ENCODE measurements at regions not wholly inside any gene's neighbourhood (a gene's known extent, or its start where the extent isn't known, plus 50 kb on each side); places are given as distances from the start of the nearest gene placed in this dataset.
"Not testable (repeated sequence)": the region's sequence is repeated elsewhere in the genome, so short reads cannot be mapped to it uniquely, and the experiment has no call there.

DNA sequence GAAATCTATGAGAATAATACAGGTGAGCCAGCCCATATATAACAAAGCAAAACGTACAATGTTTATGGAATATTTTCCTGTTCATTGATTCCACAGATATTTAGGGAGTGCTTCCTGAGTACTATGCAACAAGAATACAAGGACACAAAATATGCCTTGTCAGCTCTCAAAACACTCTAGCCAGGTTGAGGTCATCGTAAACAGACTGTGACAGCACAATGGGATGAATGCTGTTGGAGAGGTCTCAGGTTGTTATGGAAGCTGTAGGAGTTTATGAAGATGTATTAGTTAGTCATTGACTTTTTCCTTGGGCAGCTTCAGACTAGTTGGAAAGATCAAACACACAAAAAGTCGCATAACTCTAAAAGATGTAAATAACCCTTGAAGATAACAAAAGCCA lies 98.1 kb upstream of the SEC22B start:
- intact Hi-C loops (cut with DNase I; ENCODE audit: low total_unique reads); H3K36me3 ChIP-seq (ENCODE audit: low read depth, missing control alignments): not testable (repeated sequence)
- WGBS, 2 donors, result no CpG with 5 or more reads among the region's 3 CpGs

DNA sequence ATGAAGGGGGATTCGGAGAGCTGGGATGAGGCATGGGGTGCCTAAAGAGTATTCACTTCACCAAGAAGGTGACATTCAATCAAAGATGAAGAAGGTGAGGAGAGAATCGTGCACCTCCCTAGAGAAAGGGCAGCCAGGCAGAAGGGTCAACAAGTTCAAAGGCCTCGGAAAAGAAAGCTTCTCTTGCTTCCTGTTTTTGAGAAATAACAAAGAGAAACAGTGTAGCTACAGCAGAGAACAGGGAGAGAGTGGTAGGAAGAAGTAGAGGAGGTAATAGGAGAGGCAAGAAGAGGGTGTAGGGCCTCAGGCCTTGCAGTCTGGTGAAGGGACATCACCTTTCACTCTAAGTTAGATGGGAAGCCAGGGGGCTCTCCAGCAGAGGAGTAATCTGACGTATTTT lies 97.0 kb upstream of the SEC22B start:
- H3K9me3 ChIP-seq; H3K27me3 ChIP-seq; DNase-seq; H3K27ac ChIP-seq; intact Hi-C loops (cut with DNase I; ENCODE audit: low total_unique reads); H3K4me1 ChIP-seq; H3K36me3 ChIP-seq (ENCODE audit: low read depth, missing control alignments); H3K4me3 ChIP-seq: not testable (repeated sequence)
- WGBS, 2 donors, result 23 to 40% methylated on average over 2 of the region's 4 CpGs

More for the DNA sequence above, 98.1 kb upstream of the SEC22B start:
- H3K27me3 ChIP-seq, H3K27ac ChIP-seq, H3K4me3 ChIP-seq, DNase-seq, H3K9me3 ChIP-seq, H3K4me1 ChIP-seq: not testable (repeated sequence)

DNA sequence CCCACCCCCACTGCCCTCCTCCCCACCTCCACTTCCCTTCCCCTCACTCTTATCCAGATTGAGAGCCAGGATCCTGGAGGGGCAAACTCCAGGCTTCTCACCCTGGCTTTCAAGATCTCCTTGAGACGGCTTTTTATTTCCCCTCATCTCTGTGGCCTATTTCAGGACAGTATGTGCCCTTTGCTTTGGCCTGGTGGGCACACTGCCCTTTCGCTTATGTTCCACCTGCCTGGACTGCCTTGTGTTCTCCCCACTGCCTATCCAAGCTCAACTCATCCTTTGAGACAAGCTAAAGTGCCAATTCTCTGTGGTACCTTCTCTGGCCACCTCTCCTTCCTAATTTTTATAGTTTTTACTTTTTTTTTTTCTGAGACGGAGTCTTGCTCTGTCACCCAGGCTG lies 95.9 kb upstream of the SEC22B start:
- DNase-seq; H3K4me3 ChIP-seq; H3K27me3 ChIP-seq; H3K4me1 ChIP-seq; H3K9me3 ChIP-seq; H3K27ac ChIP-seq; intact Hi-C loops (cut with DNase I; ENCODE audit: low total_unique reads); H3K36me3 ChIP-seq (ENCODE audit: low read depth, missing control alignments): not testable (repeated sequence)
- WGBS, 2 donors, result no CpG with 5 or more reads among the region's 3 CpGs

DNA sequence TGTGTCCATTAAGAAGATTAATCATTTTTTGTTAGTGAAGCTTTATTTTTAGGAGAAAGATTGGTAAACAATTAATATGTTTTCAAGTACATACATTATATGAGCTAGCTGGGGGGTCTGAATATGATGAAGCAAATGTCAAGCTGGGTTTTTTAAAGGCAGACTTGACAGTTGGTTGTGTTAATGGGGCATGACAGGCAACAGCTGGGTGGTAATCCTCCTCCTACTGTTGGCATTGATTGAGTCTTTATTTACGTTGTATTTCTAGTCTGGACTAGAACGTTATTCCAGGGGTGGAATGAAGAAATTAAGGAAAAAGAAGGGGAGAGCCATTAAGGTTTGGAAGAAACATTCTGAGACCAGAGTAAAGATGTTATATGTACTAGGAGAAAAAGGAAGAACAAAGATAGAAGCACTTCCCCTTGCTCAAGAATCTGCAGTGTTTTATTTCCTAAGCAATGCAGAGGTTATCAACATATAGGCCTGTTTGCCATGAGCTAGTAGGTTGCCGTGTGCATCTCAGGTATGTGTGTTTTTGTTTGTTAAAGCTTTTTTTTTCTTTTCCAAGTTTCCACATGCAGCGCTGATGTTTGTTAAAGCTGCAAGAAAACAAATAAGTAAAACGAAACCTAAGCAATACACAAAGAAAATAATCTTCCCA lies 95.4 kb upstream of the SEC22B start:
- H3K4me3 ChIP-seq; H3K4me1 ChIP-seq; H3K9me3 ChIP-seq; DNase-seq; intact Hi-C loops (cut with DNase I; ENCODE audit: low total_unique reads); H3K36me3 ChIP-seq (ENCODE audit: low read depth, missing control alignments); H3K27ac ChIP-seq; H3K27me3 ChIP-seq: not testable (repeated sequence)
- WGBS, 2 donors, result no CpG with 5 or more reads among the region's 5 CpGs

DNA sequence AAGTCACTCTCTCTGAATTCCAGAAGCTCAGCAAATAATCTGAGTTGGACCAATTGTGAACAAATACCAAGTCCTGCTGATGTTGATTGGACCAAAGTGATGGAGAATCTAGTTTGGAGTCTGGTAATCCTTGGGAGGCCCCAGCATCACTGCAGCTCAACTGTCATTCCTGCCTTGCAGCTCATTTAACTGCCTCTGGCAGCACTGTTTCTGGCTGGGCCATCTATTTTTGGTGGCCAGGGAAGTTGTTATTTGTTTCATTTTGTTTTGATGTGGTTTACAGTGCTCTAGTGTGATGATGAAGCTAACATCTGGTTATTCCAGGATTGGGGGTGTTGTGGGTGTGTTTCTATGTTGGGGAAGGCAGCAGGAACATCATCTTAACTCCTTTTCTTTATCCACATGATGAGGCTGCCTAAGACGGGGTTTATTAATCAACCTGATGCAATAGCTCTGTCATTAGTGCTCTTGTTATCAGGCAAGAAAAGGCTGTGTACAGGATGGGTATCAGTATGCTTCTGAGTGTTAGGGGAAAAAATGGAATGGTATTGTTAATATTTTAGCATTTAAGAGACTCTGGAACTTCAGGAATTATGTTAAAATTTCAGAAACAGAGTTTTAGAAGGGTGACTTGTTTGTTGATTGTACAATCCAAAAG lies 91.7 kb upstream of the SEC22B start:
- H3K36me3 ChIP-seq (ENCODE audit: low read depth, missing control alignments); DNase-seq; intact Hi-C loops (cut with DNase I; ENCODE audit: low total_unique reads); H3K9me3 ChIP-seq; H3K27ac ChIP-seq; H3K27me3 ChIP-seq; H3K4me3 ChIP-seq; H3K4me1 ChIP-seq: not testable (repeated sequence)
- no CpG with 5 or more reads among the region's 1 CpG for WGBS, 2 donors

DNA sequence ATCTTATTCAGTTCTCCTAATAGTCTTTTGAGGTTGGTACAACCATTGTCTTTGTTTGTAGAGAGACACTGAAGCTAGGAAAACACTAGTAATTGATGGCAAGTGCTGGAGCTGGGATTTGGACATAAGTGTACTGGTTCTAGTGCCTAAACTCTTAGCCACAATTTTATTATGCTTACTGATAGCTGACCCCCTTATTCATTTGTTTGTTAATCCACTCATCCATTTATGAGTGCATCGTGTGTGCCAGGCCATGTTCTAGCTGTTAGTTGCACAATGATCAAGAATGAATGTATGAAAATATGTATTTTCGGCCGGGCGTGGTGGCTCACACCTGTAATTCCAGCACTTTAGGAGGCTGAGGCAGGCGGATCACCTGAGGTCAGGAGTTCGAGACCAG lies 88.2 kb upstream of the SEC22B start:
- no CpG with 5 or more reads among the region's 6 CpGs for WGBS, 2 donors

DNA sequence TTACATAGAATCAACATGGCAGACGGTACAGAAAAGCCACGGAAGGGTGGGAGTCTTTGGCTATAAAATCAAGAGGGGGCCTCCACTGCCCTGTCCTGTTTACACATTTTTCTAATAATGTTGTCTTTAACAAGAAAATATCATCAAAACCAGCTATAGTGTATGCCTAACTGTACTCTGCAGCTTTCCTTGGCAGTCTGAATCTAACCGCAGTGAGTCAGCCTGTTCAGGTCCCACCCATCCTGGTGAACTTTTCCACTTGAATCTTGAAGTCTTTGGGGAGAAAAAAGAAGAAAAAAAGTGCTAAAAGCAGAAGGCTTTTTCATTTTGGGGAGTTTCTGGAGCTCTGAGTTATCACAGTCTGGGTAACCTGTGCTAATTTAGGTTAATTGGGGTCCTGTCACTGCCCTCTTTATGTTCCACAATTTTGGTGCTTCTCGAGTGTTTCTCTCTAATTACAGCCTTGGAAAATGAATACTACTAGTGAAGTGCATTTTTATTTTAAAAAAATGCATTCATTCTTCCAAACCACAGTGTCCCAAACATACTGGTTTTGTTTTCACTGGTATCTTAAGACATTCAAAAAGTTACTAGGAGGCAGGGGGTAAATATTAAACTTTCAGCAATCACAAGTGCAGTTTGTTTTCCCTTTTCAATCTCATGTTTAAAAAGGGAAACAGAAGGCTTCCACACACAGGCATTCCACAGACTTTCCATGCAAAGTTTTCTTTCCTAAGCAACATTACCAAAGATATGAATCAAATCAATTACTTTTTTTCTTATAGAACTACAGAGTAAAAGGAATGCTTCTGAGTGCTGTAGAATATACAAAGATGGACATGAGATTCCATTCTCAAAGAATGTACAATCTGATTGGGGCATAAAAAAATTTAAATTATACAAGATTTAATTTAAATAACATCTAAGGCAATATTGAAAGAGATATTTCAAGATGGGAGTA lies 86.8 kb upstream of the SEC22B start:
- H3K4me1 ChIP-seq; H3K27me3 ChIP-seq; H3K36me3 ChIP-seq (ENCODE audit: low read depth, missing control alignments); H3K27ac ChIP-seq; DNase-seq; H3K4me3 ChIP-seq; H3K9me3 ChIP-seq; intact Hi-C loops (cut with DNase I; ENCODE audit: low total_unique reads): not testable (repeated sequence)
- WGBS, 2 donors, result no CpG with 5 or more reads among the region's 4 CpGs

More for the DNA sequence above, 88.2 kb upstream of the SEC22B start:
- intact Hi-C loops (cut with DNase I; ENCODE audit: low total_unique reads); DNase-seq; H3K36me3 ChIP-seq (ENCODE audit: low read depth, missing control alignments); H3K27ac ChIP-seq; H3K9me3 ChIP-seq; H3K4me3 ChIP-seq; H3K27me3 ChIP-seq; H3K4me1 ChIP-seq: not testable (repeated sequence)

DNA sequence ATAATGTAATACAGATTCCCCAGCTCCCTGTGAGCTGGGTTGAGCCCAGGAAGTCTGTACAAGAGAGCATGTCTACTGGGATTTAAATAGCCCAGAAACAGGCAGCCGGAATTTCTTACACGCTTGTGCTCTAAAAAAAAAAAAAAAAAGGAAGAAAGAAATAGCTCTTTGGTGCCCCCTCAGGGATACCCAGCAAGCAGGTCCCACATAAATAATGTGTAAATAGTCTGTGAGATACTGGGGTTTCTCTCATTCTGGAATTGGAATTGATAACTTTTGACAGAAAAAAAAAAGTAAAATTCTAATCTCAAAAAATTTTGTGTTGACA lies 81.4 kb upstream of the SEC22B start:
- H3K4me1 ChIP-seq; H3K9me3 ChIP-seq; H3K4me3 ChIP-seq; H3K36me3 ChIP-seq (ENCODE audit: low read depth, missing control alignments); H3K27me3 ChIP-seq; DNase-seq; intact Hi-C loops (cut with DNase I; ENCODE audit: low total_unique reads); H3K27ac ChIP-seq: not testable (repeated sequence)
- WGBS, 2 donors, result 17% methylated on average over 2 of the region's 2 CpGs; no CpG with 5 or more reads in 1 of the 2 donors

DNA sequence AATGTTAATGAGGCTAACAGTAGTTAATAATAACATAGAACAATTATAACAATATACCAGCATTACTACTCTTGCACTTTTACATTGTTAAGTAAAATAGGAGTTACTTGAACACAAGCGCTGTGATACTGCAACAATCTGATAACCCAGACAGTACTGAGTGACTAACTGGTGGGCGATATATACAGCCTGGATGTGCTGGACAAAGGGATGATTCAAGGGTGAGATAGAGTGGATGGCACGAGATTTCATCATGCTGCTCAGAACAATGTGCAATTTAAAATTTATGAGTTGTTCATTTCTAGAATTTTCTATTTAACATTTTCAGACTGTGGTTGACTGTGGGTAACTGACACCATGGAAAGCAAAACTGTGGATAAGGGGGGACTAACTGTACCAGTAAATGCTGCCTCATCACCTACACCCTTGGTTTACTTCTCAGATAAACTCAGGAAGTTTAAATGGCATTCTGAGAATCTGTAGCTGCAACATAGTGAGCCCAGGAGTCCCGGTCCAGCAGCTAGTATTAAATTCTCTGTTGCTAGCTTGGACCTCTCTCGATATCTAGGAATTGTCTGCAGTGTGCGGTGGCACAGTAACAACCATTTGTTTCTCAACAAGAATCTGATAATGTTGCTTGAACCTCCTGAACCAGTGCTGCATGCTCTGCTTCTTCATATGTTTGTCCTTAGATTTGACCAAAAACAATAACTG lies 80.9 kb upstream of the SEC22B start:
- H3K27ac ChIP-seq; H3K9me3 ChIP-seq; H3K4me1 ChIP-seq; intact Hi-C loops (cut with DNase I; ENCODE audit: low total_unique reads); H3K4me3 ChIP-seq; DNase-seq; H3K27me3 ChIP-seq; H3K36me3 ChIP-seq (ENCODE audit: low read depth, missing control alignments): not testable (repeated sequence)
- WGBS, 2 donors, result no CpG with 5 or more reads among the region's 6 CpGs

DNA sequence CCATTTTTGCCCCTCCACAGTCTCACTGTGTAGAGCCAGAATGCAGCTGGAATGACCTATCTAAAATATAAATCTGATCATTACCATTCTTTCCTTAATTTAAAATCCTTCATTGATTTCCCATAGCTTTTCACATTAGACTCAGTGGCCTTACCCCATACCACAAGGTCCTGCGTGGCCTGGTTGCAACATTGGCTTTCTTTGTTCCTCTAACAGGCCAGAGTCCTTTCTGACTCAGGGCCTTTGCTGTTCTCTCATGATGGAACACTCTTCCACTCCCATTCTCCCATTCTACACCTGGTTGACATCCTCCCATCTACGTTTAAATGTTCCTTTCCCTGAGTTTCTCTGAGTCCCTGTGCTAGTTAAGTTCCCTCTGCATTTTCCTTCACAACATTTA lies 74.4 kb upstream of the SEC22B start:
- H3K9me3 ChIP-seq; H3K27me3 ChIP-seq; H3K4me3 ChIP-seq; H3K36me3 ChIP-seq (ENCODE audit: low read depth, missing control alignments); H3K27ac ChIP-seq; DNase-seq; H3K4me1 ChIP-seq; intact Hi-C loops (cut with DNase I; ENCODE audit: low total_unique reads): not testable (repeated sequence)
- no CpG with 5 or more reads among the region's 2 CpGs for WGBS, 2 donors

DNA sequence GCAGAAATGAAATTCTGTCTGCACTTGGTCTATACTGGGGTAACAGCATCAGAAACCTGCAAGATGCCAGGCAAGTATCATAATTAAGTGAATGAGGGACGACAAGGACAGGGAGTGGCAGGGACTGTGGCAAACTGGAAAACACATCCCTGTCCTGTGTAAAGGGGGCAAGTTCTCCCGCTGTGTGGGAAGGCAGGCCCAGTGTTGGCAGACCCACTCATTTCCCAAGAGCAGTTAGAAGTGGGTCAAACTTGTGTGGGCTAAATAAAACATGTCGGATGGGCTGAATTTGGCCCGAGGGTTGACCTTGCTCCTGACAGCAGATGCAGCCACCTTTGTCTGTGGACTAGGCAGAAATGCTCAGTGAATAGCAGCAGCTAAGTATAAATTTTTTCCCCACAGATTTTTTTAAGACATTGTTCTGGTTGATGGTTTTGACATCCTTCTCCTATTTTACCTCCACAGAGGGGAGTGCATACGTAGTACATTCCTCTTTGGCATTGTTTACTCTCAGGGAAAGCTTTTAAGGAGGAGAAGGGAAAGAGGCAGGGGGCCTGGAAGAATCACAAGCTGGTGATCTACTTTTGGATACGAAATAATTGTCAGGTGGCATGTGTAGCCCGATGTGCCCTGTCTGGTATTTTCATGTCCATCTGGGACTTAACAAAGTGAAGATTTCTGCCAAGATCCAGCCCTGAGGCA lies 72.6 kb upstream of the SEC22B start:
- H3K4me1 ChIP-seq; H3K36me3 ChIP-seq (ENCODE audit: low read depth, missing control alignments); H3K9me3 ChIP-seq; H3K27ac ChIP-seq; H3K27me3 ChIP-seq; intact Hi-C loops (cut with DNase I; ENCODE audit: low total_unique reads); H3K4me3 ChIP-seq; DNase-seq: not testable (repeated sequence)
- no CpG with 5 or more reads among the region's 7 CpGs for WGBS, 2 donors

Data from testis (tissue), 2 donors.